ENCODE measurements at regions not wholly inside any gene's neighbourhood (a gene's known extent, or its start where the extent isn't known, plus 50 kb on each side); places are given as distances from the start of the nearest gene placed in this dataset.

DNA sequence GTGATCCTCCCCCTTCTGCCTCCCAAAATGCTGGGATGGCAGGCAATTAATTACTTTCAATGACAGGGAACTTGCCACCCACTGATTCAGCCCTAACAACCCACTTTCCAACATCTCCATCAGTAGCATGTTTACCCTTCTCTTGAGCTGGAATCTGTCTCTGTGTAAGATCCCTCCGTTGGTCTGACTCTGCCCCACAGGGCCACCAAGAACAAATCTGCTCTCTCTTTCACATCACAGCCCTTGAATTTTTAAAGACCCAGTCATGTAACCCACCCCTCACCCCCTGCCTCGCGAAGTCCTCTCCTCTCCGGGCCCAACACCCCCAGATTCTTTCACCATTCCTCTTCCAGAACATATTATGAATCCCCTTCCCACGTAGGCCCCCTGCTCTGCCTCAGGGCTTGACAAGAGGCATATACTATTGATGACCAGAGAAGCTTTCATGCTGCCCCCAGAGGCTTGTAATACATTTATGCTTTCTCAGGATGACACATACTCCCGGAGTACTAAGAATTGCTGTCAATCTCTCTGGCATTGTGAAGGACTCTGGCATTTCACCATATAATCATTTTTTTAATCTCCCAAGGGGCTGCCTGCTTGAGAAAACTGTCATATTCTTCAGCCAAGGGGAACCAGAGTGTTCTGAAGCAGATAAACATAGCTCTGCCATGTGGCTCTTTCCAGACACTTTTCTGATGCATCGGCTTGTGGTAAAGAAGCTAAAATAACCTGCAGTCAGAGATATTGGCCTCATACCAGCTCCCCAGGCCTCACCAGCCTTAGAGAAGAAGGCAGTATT, 179.2 kb upstream of the AUTS2 start:
- Histone ChIP-seq H3K27me3 (no peaks in the 10 kb centered on the region), H3K27ac (no peak overlapping the region), H3K4me3 (no peak overlapping the region), H3K9me3 (no peaks in the 10 kb centered on the region), H3K4me1 (no peaks in the 10 kb centered on the region), H3K36me3 (no peaks in the 10 kb centered on the region)
- DNase-seq (ENCODE audit: low spot score in 2 of 2), result peak in 1 of 2 donors; percentile 25
- WGBS, result 63% methylated on average over 7 of the region's 7 CpGs
- TF ChIP-seq EP300 (IDR thresholded peaks at IDR 0.05) (no peak), POLR2A (IDR thresholded peaks at IDR 0.05) (no peak), POLR2AphosphoS5 (IDR thresholded peaks at IDR 0.05) (no peak)
- TF ChIP-seq, protein P1, sequence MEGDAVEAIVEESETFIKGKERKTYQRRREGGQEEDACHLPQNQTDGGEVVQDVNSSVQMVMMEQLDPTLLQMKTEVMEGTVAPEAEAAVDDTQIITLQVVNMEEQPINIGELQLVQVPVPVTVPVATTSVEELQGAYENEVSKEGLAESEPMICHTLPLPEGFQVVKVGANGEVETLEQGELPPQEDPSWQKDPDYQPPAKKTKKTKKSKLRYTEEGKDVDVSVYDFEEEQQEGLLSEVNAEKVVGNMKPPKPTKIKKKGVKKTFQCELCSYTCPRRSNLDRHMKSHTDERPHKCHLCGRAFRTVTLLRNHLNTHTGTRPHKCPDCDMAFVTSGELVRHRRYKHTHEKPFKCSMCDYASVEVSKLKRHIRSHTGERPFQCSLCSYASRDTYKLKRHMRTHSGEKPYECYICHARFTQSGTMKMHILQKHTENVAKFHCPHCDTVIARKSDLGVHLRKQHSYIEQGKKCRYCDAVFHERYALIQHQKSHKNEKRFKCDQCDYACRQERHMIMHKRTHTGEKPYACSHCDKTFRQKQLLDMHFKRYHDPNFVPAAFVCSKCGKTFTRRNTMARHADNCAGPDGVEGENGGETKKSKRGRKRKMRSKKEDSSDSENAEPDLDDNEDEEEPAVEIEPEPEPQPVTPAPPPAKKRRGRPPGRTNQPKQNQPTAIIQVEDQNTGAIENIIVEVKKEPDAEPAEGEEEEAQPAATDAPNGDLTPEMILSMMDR (IDR thresholded peaks at IDR 0.05), result no peak

DNA sequence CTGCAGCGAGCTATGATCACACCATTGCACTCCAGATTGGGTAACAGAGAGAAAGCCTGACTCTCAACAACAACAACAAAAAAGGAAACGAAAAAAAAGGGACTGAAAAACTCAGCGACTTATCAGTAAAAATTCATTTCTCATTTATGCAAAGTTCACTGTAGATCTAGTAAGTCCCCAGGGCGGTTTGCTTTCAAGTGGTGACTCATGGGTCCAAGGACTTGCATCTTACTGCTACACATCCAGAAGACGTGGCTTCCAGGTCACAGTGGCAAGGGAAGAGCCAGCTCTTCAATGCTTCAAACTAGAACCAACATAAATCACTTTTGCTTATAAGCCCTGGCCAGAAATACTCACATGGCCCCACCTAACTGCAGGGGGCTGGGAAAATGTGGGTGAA, 178.3 kb upstream of the AUTS2 start:
- TF ChIP-seq, protein P1 (IDR thresholded peaks at IDR 0.05), result no peak
- TF ChIP-seq EP300 (IDR thresholded peaks at IDR 0.05), result no peak
- TF ChIP-seq POLR2A (IDR thresholded peaks at IDR 0.05), result no peak
- no peak for TF ChIP-seq POLR2AphosphoS5 (IDR thresholded peaks at IDR 0.05)
- Histone ChIP-seq H3K36me3 (no peaks in the 10 kb centered on the region), H3K4me1 (no peaks in the 10 kb centered on the region), H3K27me3 (no peaks in the 10 kb centered on the region), H3K9me3 (no peaks in the 10 kb centered on the region), H3K4me3 (no peak overlapping the region), H3K27ac (no peak overlapping the region)
- 55% methylated on average over 5 of the region's 5 CpGs for WGBS
- DNase-seq (ENCODE audit: low spot score in 2 of 2), result no peak

DNA sequence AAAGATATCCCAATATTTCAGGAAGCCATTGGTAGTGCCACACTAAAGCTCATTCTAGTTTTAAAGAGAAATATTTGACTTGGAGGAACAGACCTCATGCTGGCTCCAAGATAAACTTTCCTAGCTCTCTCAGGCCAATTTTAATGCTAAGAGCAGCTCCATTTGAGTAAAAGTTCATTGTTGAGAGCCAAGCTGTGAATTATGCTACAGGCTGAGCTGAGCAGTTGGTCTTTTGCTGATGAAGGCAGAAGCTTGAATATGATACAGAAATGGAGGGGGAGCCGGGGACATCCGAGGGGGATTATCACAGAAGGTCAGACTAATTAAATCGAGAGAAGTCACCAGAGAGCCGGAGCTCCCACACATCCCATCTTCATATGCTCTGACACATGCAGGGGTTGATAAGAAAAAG, 175.7 kb upstream of the AUTS2 start:
- Histone ChIP-seq H3K36me3 (no peaks in the 10 kb centered on the region), H3K4me3 (no peak overlapping the region), H3K27me3 (no peaks in the 10 kb centered on the region), H3K27ac (no peak overlapping the region), H3K4me1 (no peaks in the 10 kb centered on the region), H3K9me3 (no peaks in the 10 kb centered on the region)
- TF ChIP-seq, protein P1 (IDR thresholded peaks at IDR 0.05), result no peak
- TF ChIP-seq POLR2AphosphoS5 (IDR thresholded peaks at IDR 0.05) (no peak), EP300 (IDR thresholded peaks at IDR 0.05) (no peak), POLR2A (IDR thresholded peaks at IDR 0.05) (no peak)
- no peak for DNase-seq (ENCODE audit: low spot score in 2 of 2)
- 71% methylated on average over 4 of the region's 4 CpGs for WGBS

DNA sequence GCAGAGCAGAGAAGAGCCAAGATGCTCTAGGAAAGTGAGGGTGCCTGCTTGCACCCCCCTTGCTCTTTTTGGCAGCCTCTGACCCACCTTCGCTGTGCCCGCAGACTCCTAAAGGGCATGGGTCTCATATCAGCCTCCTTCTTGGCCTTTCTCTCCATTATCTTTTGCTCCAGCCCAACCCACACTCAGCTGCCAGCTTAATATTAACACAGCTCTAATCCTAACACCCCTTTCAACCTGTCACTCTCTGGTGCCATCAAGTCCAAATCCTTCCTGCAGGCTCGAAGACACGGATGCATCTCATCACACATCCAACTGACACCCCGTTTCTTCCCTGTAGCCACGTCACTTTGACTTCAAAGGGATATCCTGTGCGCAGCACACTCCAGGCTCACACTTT, 171.6 kb upstream of the AUTS2 start:
- Histone ChIP-seq H3K36me3 (no peaks in the 10 kb centered on the region), H3K27me3 (no peaks in the 10 kb centered on the region), H3K4me1 (peaks cover 18% of the 10 kb centered on the region), H3K4me3 (no peak overlapping the region), H3K9me3 (no peaks in the 10 kb centered on the region), H3K27ac (no peak overlapping the region)
- TF ChIP-seq POLR2A (IDR thresholded peaks at IDR 0.05), result no peak
- no peak for TF ChIP-seq EP300 (IDR thresholded peaks at IDR 0.05)
- TF ChIP-seq POLR2AphosphoS5 (IDR thresholded peaks at IDR 0.05), result no peak
- TF ChIP-seq, protein P1 (IDR thresholded peaks at IDR 0.05), result no peak
- peak in 1 of 2 donors; percentile 24 for DNase-seq (ENCODE audit: low spot score in 2 of 2)
- 94% methylated on average over 7 of the region's 7 CpGs for WGBS

DNA sequence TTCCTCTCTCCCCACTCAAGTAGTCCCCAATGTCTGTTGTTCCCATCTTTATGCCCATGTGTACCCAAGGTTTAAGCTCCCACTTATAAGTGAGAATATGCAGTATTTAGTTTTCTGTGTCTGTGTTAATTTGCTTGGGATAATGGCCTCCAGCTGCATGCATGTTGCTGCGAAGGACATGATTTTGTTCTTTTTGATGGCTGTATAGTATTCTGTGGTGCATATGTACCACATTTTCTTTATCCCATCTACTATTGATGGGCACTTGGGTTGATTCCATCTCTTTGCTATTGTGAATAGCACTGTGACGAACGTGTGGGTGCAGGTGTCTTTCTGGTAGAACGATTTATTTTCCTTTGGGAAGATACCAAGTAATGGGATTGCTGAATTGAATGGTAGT, 170.2 kb upstream of the AUTS2 start:
- TF ChIP-seq POLR2A (IDR thresholded peaks at IDR 0.05) (no peak), EP300 (IDR thresholded peaks at IDR 0.05) (no peak), POLR2AphosphoS5 (IDR thresholded peaks at IDR 0.05) (no peak)
- TF ChIP-seq, protein P1 (IDR thresholded peaks at IDR 0.05), result no peak
- Histone ChIP-seq H3K27ac (no peak overlapping the region), H3K36me3 (no peaks in the 10 kb centered on the region), H3K9me3 (no peaks in the 10 kb centered on the region), H3K27me3 (no peaks in the 10 kb centered on the region), H3K4me3 (no peak overlapping the region), H3K4me1 (peaks cover 22% of the 10 kb centered on the region)
- WGBS, result 88% methylated on average over 4 of the region's 4 CpGs
- no peak for DNase-seq (ENCODE audit: low spot score in 2 of 2)
